Right cardiac atrium (tissue), 5 donors: ENCODE measurements at regions not wholly inside any gene's neighbourhood (a gene's known extent, or its start where the extent isn't known, plus 50 kb on each side); places are given as distances from the start of the nearest gene placed in this dataset.
"Not testable (repeated sequence)": the region's sequence is repeated elsewhere in the genome, so short reads cannot be mapped to it uniquely, and the experiment has no call there.

Experiments used
- ATAC-seq, 2 donors: fragments of 200-7000 bp; cut with Tn5 transposase; one replicate each; pipeline versions ENCODE4 v1.8.0 to v1.9.1; 2020; ENCODE audit warnings: moderate library complexity in 2 of 2, mild to moderate bottlenecking in 1 of 2
- DNase-seq, 3 donors: peaks; one replicate each; pipeline ENCODE4 v3.0.0-alpha.2; 2020
- H3K27ac ChIP-seq: one replicate; pipeline ENCODE4 v1.5.1; 2013; ENCODE audit warnings: mild to moderate bottlenecking, low read length, control low read depth, moderate library complexity
- H3K27me3 ChIP-seq: one replicate; pipeline ENCODE4 v1.6.1; 2013; ENCODE audit not compliant: control insufficient read depth, insufficient read depth
- H3K4me1 ChIP-seq: one replicate; pipeline ENCODE4 v1.6.1; 2013; ENCODE audit warnings: low read length; ENCODE audit not compliant: control insufficient read depth, insufficient read depth
- H3K4me3 ChIP-seq: one replicate; pipeline ENCODE4 v1.5.1; 2013; ENCODE audit warnings: low read length, control low read depth
- H3K9me3 ChIP-seq: one replicate; pipeline ENCODE4 v1.6.1; 2013; ENCODE audit warnings: low read length; ENCODE audit not compliant: control insufficient read depth
- WGBS: extraction: QIAGEN DNeasy Blood & Tissue Kit; methylation state at CpG from one replicate; pipeline ENCODE4 v1.1.7; 2013; 5-methylcytosine and 5-hydroxymethylcytosine counted together
- intact Hi-C, 4 donors: fragments of 100-400 bp; cut with DNase I; formaldehyde crosslinking; loops; one replicate each; pipeline versions ENCODE4 v1.11.0 to v1.14.0; 2022 to 2023
- donor health status: healthy with polysubstance abuse.
- donor health status: DM: no; HTN: yes; CAD: no.
- donor health status: DM: no; HTN: no; CAD: no.
- donor health status: DM: no; HTN: yes; CAD: no; lungs with severe emphysema.
- donor health status: DM: yes; HTN: yes; CAD: no.

- no peak for DNase-seq
- H3K27ac ChIP-seq: no peak overlapping the region
- ATAC-seq: no peak
- 71% methylated on average over 1 of the region's 1 CpG for WGBS
- intact Hi-C loops: no loop called here
- no peaks in the 10 kb centered on the region for H3K4me1 ChIP-seq
- no peaks in the 10 kb centered on the region for H3K27me3 ChIP-seq
- no peak overlapping the region for H3K4me3 ChIP-seq
- no peaks in the 10 kb centered on the region for H3K9me3 ChIP-seq
These were observed 84.0 kb downstream of the MYL12B start for GRCh38 chr18:3345885-3346284.

- no peaks in the 10 kb centered on the region for H3K4me1 ChIP-seq
- intact Hi-C loops: no loop called here
- no peak for ATAC-seq
- 66% methylated on average over 7 of the region's 7 CpGs for WGBS
- H3K27me3 ChIP-seq: no peaks in the 10 kb centered on the region
- no peak for DNase-seq
- no peak overlapping the region for H3K4me3 ChIP-seq
- H3K27ac ChIP-seq: no peak overlapping the region
- H3K9me3 ChIP-seq: no peaks in the 10 kb centered on the region
These were observed 84.6 kb downstream of the MYL12B start for GRCh38 chr18:3346487-3346886.

GRCh38 chr18:3347286-3347803, 85.4 kb downstream of the MYL12B start:
- H3K27me3 ChIP-seq: no peaks in the 10 kb centered on the region
- DNase-seq (no peak), ATAC-seq (no peak)
- H3K9me3 ChIP-seq: no peaks in the 10 kb centered on the region
- intact Hi-C loops: no loop called here
- WGBS: 94% methylated on average over 2 of the region's 2 CpGs
- H3K27ac ChIP-seq: no peak overlapping the region
- H3K4me1 ChIP-seq: no peaks in the 10 kb centered on the region
- no peak overlapping the region for H3K4me3 ChIP-seq

GRCh38 chr18:3348176-3348575, 86.2 kb downstream of the MYL12B start:
- ATAC-seq: no peak
- Histone ChIP-seq H3K4me3 (no peak overlapping the region), H3K4me1 (no peaks in the 10 kb centered on the region), H3K27ac (no peak overlapping the region), H3K9me3 (no peaks in the 10 kb centered on the region), H3K27me3 (no peaks in the 10 kb centered on the region)
- intact Hi-C loops: no loop called here
- DNase-seq: no peak
- WGBS: 82% methylated on average over 1 of the region's 1 CpG

GRCh38 chr18:3349046-3349841, 87.3 kb downstream of the MYL12B start:
- H3K4me3 ChIP-seq, DNase-seq, ATAC-seq, H3K27me3 ChIP-seq, H3K27ac ChIP-seq, H3K4me1 ChIP-seq, intact Hi-C loops, H3K9me3 ChIP-seq: not testable (repeated sequence)
- 95% methylated on average over 25 of the region's 25 CpGs for WGBS

DNA sequence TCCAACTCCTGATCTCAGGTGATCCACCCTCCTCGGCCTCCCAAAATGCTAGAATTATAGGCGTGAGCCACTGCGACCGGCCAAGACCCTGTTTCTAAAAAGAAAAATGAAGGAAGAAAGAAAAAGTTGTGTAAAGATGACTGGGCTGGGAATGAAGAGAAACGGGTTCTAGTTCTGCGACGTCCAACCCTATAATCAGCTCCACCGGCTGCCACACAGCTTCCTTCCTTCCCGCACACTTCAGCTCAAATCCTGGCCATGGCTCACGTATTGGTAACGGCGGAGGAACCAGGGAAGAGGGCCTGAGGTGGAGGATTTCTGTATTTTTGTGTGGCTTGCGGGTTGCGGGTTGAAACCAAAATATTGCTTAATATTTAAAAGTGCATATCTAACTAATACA, 88.1 kb downstream of the MYL12B start:
- H3K9me3 ChIP-seq: no peaks in the 10 kb centered on the region
- no peak for DNase-seq
- no peaks in the 10 kb centered on the region for H3K4me1 ChIP-seq
- no peak for ATAC-seq
- no peak overlapping the region for H3K27ac ChIP-seq
- 81% methylated on average over 14 of the region's 14 CpGs for WGBS
- H3K27me3 ChIP-seq: no peaks in the 10 kb centered on the region
- intact Hi-C loops: no loop called here
- H3K4me3 ChIP-seq: no peak overlapping the region

DNA sequence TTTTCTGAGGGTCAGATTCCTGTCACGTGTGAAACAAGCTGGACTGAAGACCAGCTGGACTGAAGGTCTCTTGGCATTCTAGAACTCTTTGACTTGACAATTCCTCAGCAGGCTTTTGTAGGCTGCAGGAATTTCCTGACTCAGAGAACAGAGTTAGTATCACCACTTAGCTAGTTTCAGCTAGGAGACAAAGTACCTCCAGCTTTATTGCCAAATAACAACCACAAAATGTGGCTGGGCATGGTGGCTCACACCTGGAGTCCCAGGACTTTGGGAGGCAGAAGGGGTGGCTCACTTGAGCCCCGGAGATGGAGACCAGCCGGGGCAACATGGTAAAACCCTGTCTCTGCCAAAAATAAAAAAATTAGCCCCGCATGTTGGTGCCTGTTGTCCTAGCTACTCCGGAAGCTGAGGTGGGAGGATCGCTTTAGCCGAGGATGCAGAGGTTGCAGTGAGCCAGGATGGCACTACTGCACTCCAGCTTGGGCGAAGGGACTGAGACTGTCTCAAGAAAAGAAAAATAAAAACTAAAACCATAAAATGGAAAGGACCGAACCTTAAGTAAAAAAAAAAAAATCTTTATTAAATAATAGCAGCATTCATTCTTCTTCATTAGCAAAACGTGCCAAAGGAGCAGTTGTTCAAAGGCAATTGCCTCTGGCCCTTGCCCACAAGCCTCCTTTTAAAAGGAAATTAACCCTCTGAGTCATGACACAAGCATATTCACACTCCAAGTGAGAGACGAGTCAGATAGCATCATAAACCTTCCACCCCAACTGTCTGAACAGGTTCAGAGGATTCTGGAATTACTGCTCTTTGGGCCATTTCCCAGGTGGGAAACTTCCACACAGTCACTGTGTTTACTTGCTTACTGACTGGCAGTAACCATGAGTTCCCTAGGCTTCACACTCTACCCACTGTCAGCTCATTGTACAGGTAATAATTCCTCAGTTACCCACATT, 88.9 kb downstream of the MYL12B start:
- intact Hi-C loops: no loop called here
- no peak for DNase-seq

DNA sequence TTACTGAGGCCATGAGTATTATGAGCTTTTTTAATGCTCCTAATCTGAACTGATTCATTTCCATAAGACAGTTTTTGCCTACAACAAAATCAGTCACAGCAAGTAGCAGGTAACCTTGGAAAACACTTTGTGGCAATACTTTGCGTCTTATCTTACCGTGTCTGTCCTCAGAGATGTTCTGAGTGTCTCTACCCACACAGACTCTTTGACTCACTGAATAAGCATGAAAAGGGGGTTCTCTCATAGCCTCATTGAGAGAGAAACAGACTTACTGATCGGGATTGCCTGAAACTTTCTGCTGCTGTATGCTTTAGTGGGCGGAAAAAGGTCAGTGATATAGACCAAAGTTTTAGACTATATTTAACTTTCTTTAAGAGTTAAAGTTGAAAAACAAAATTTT, 92.6 kb downstream of the MYL12B start:
- WGBS: 60% methylated on average over 4 of the region's 4 CpGs
- H3K9me3 ChIP-seq: no peaks in the 10 kb centered on the region
- no peak overlapping the region for H3K27ac ChIP-seq
- DNase-seq: no peak
- H3K27me3 ChIP-seq: no peaks in the 10 kb centered on the region
- H3K4me3 ChIP-seq: no peak overlapping the region
- no peak for ATAC-seq
- H3K4me1 ChIP-seq: no peaks in the 10 kb centered on the region
- intact Hi-C loops: no loop called here

More for the DNA sequence above, 88.9 kb downstream of the MYL12B start:
- Histone ChIP-seq H3K4me1 (no peaks in the 10 kb centered on the region), H3K4me3 (no peak overlapping the region), H3K27me3 (no peaks in the 10 kb centered on the region), H3K27ac (no peak overlapping the region), H3K9me3 (no peaks in the 10 kb centered on the region)
- WGBS: 64% methylated on average over 11 of the region's 11 CpGs
- no peak for ATAC-seq

DNA sequence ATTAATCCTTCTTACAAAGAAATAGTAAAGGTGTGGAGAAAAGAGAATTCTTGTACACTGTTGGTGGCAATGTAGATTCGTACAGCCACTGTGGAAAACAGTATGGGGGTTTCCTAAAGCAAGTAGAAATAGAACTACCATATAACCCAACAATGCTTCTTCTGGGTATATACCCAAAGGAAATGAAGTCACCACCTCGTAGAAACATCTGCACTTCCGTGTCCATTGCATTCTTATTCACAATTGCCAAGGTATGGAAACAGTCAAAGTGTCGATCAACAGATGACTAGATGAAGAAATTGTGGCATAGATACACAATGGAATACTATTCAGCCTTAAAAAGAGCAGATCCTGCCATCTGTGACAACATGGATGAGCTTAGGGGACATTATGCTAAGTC, 93.4 kb upstream of the TGIF1 start:
- 69% methylated on average over 4 of the region's 4 CpGs for WGBS
- Histone ChIP-seq H3K27me3 (no peaks in the 10 kb centered on the region), H3K4me3 (no peak overlapping the region), H3K27ac (no peak overlapping the region), H3K4me1 (no peaks in the 10 kb centered on the region), H3K9me3 (no peaks in the 10 kb centered on the region)
- DNase-seq (no peak), ATAC-seq (no peak)
- intact Hi-C loops: no loop called here

GRCh38 chr18:3357516-3357915, 92.5 kb upstream of the TGIF1 start:
- Histone ChIP-seq H3K9me3 (no peaks in the 10 kb centered on the region), H3K4me3 (no peak overlapping the region), H3K4me1 (no peaks in the 10 kb centered on the region), H3K27ac (no peak overlapping the region), H3K27me3 (no peaks in the 10 kb centered on the region)
- intact Hi-C loops: no loop called here
- DNase-seq: no peak
- 90% methylated on average over 5 of the region's 5 CpGs for WGBS
- ATAC-seq: no peak

DNA sequence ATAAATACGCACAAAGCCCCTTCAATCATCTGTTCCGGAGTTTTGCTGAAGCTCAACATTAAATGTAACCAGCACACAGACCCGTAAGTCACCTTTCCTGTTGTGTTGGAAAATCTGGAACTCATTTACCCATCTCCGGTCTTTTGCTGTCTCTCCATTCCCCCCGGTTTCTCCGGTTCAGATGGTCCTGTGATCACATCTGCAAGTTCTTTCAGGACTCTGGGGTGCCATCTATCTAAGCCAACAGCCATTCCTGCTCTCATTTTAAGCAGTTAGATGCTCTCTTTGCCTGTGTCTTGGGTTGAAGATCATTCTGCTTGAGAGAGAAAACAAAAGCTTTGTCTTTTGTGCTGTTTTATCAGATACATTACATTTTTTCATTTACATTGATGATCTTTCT, 91.7 kb upstream of the TGIF1 start:
- Histone ChIP-seq H3K27me3 (no peaks in the 10 kb centered on the region), H3K4me1 (no peaks in the 10 kb centered on the region), H3K9me3 (no peaks in the 10 kb centered on the region), H3K27ac (no peak overlapping the region), H3K4me3 (no peak overlapping the region)
- ATAC-seq: no peak
- 86% methylated on average over 6 of the region's 6 CpGs for WGBS
- intact Hi-C loops: no loop called here
- DNase-seq: no peak
